Vagina (tissue), 2 donors: ENCODE measurements at regions not wholly inside any gene's neighbourhood (a gene's known extent, or its start where the extent isn't known, plus 50 kb on each side); places are given as distances from the start of the nearest gene placed in this dataset.

Experiments used
- POLR2AphosphoS5 ChIP-seq, 2 donors: sonication (generic); formaldehyde crosslinking; IDR thresholded peaks; one replicate each; pipeline ENCODE4 v1.9.0; 2017; ENCODE audit warnings: antibody characterized with exemption in 2 of 2, mild to moderate bottlenecking in 2 of 2, low read depth in 1 of 2; ENCODE audit not compliant: insufficient read depth in 1 of 2
- TF ChIP-seq, protein P1 (sequence below), 3 experiments: fragments of 450-650 bp in 2 of 3; fragments of 200-600 bp in 1 of 3; sonication (generic) in 1 of 3; IDR thresholded peaks; one replicate each; pipeline ENCODE4 v1.5.1; 2017 to 2019; ENCODE audit warnings: antibody characterized with exemption in 3 of 3, mild to moderate bottlenecking in 2 of 3, moderate library complexity in 2 of 3

DNA sequence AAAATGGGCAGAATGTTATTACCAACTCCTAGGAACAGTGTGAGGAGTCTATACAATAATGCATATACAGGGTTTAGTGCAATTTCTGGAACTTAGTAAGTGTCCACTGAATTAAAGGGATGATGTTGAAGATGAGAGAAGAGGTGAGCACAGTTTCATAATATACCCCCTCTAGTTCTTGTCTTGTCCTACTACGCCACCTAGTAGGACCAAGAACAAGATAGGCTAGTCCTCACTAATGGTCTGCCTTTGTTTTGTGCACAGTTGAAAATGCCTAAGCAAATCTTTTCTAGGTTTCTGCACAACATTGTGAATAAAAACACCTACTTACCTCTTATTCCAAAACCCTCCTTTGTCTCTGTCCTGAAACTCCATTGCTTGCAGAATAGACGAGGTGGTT lies 670.2 kb downstream of the CDH8 start:
- TF ChIP-seq POLR2AphosphoS5 (IDR thresholded peaks at IDR 0.05; ENCODE audit: insufficient read depth in 1 of 2, low read depth in 1 of 2): no peak
- TF ChIP-seq, protein P1, sequence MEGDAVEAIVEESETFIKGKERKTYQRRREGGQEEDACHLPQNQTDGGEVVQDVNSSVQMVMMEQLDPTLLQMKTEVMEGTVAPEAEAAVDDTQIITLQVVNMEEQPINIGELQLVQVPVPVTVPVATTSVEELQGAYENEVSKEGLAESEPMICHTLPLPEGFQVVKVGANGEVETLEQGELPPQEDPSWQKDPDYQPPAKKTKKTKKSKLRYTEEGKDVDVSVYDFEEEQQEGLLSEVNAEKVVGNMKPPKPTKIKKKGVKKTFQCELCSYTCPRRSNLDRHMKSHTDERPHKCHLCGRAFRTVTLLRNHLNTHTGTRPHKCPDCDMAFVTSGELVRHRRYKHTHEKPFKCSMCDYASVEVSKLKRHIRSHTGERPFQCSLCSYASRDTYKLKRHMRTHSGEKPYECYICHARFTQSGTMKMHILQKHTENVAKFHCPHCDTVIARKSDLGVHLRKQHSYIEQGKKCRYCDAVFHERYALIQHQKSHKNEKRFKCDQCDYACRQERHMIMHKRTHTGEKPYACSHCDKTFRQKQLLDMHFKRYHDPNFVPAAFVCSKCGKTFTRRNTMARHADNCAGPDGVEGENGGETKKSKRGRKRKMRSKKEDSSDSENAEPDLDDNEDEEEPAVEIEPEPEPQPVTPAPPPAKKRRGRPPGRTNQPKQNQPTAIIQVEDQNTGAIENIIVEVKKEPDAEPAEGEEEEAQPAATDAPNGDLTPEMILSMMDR (IDR thresholded peaks at IDR 0.05): no peak
